Endothelial cell (in vitro differentiated cells): ENCODE measurements at regions not wholly inside any gene's neighbourhood (a gene's known extent, or its start where the extent isn't known, plus 50 kb on each side); places are given as distances from the start of the nearest gene placed in this dataset.

Source experiments
- DNase-seq: peaks from one replicate; pipeline ENCODE4 v3.0.0; 2021; ENCODE audit warnings: low spot score
- H3K27ac Mint-ChIP-seq: one replicate; pipeline ENCODE4 v1.8.0; 2021; ENCODE audit warnings: mixed read lengths, inconsistent platforms; ENCODE audit not compliant: unreplicated experiment
- H3K27me3 Mint-ChIP-seq: one replicate; pipeline ENCODE4 v1.8.0; 2021; ENCODE audit warnings: mild to moderate bottlenecking, moderate library complexity, mixed read lengths, inconsistent platforms; ENCODE audit not compliant: unreplicated experiment
- H3K36me3 Mint-ChIP-seq: one replicate; pipeline ENCODE4 v1.8.0; 2021; ENCODE audit warnings: mild to moderate bottlenecking, low read depth, mixed read lengths, inconsistent platforms; ENCODE audit not compliant: unreplicated experiment
- H3K4me1 Mint-ChIP-seq: one replicate; pipeline ENCODE4 v1.8.0; 2021; ENCODE audit warnings: mild to moderate bottlenecking, mixed read lengths, inconsistent platforms; ENCODE audit not compliant: unreplicated experiment
- H3K4me3 Mint-ChIP-seq: one replicate; pipeline ENCODE4 v1.8.0; 2021; ENCODE audit warnings: mild to moderate bottlenecking, mixed read lengths, inconsistent platforms; ENCODE audit not compliant: unreplicated experiment
- H3K9me3 Mint-ChIP-seq: one replicate; pipeline ENCODE4 v1.8.0; 2021; ENCODE audit warnings: mixed read lengths, inconsistent platforms; ENCODE audit not compliant: unreplicated experiment
- CTCF ChIP-seq: fragments of 200-600 bp; sonication (generic); IDR thresholded peaks from one replicate; pipeline ENCODE4 v1.5.0; 2021; ENCODE audit warnings: antibody characterized with exemption; ENCODE audit not compliant: unreplicated experiment

- no peak for DNase-seq
- H3K27me3 Mint-ChIP-seq: no peaks in the 10 kb centered on the region
- TF ChIP-seq CTCF: no peak
- no peaks in the 10 kb centered on the region for H3K4me1 Mint-ChIP-seq
- H3K4me3 Mint-ChIP-seq: no peak overlapping the region
- H3K36me3 Mint-ChIP-seq: no peaks in the 10 kb centered on the region
- H3K27ac Mint-ChIP-seq: no peak overlapping the region
- H3K9me3 Mint-ChIP-seq: no peaks in the 10 kb centered on the region
Measured at GRCh38 chr4:58732973-58733372, 1622.8 kb upstream of the IGFBP7 start.

- no peak overlapping the region for H3K27ac Mint-ChIP-seq
- no peaks in the 10 kb centered on the region for H3K9me3 Mint-ChIP-seq
- H3K36me3 Mint-ChIP-seq: no peaks in the 10 kb centered on the region
- no peaks in the 10 kb centered on the region for H3K27me3 Mint-ChIP-seq
- no peaks in the 10 kb centered on the region for H3K4me1 Mint-ChIP-seq
- DNase-seq: no peak
- no peak for TF ChIP-seq CTCF
- no peak overlapping the region for H3K4me3 Mint-ChIP-seq
Measured at GRCh38 chr4:58723954-58724353, 1613.8 kb upstream of the IGFBP7 start.

- no peak for TF ChIP-seq CTCF
- Mint-ChIP-seq H3K4me3 (no peak overlapping the region), H3K9me3 (no peaks in the 10 kb centered on the region), H3K27ac (no peak overlapping the region), H3K27me3 (no peaks in the 10 kb centered on the region), H3K36me3 (no peaks in the 10 kb centered on the region), H3K4me1 (no peaks in the 10 kb centered on the region)
- DNase-seq: no peak
Measured at GRCh38 chr4:58711039-58711438, 1600.9 kb upstream of the IGFBP7 start.

GRCh38 chr4:58688568-58688967 is 1578.4 kb upstream of the IGFBP7 start:
- Mint-ChIP-seq H3K27ac (no peak overlapping the region), H3K27me3 (no peaks in the 10 kb centered on the region), H3K36me3 (no peaks in the 10 kb centered on the region), H3K4me1 (no peaks in the 10 kb centered on the region), H3K4me3 (no peak overlapping the region), H3K9me3 (no peaks in the 10 kb centered on the region)
- no peak for TF ChIP-seq CTCF
- DNase-seq: no peak

GRCh38 chr4:58679886-58680285 is 1569.7 kb upstream of the IGFBP7 start:
- H3K4me3 Mint-ChIP-seq: no peak overlapping the region
- H3K27me3 Mint-ChIP-seq: no peaks in the 10 kb centered on the region
- H3K27ac Mint-ChIP-seq: no peak overlapping the region
- H3K4me1 Mint-ChIP-seq: no peaks in the 10 kb centered on the region
- DNase-seq: no peak
- no peak for TF ChIP-seq CTCF
- H3K9me3 Mint-ChIP-seq: no peaks in the 10 kb centered on the region
- H3K36me3 Mint-ChIP-seq: no peaks in the 10 kb centered on the region
